ENCODE measurements at regions not wholly inside any gene's neighbourhood (a gene's known extent, or its start where the extent isn't known, plus 50 kb on each side); places are given as distances from the start of the nearest gene placed in this dataset.

GRCh38 chr2:144675731-144676130 is 155.8 kb upstream of the ZEB2 start:
- no peak for FAIRE-seq

- FAIRE-seq, result no peak
Measured at GRCh38 chr2:144675331-144675730, 155.4 kb upstream of the ZEB2 start.

GRCh38 chr2:144674071-144674470 is 154.2 kb upstream of the ZEB2 start:
- no peak for FAIRE-seq

- FAIRE-seq, result no peak
Measured at GRCh38 chr2:144673456-144673855, 153.5 kb upstream of the ZEB2 start.

- no peak for FAIRE-seq
Measured at GRCh38 chr2:144671695-144672455, 152.0 kb upstream of the ZEB2 start.

GRCh38 chr2:144670738-144671137 is 150.8 kb upstream of the ZEB2 start:
- no peak for FAIRE-seq

GRCh38 chr2:144670080-144670479 is 150.2 kb upstream of the ZEB2 start:
- FAIRE-seq, result no peak

GRCh38 chr2:144669196-144669987 is 149.5 kb upstream of the ZEB2 start:
- FAIRE-seq, result no peak

GRCh38 chr2:144668493-144669110 is 148.7 kb upstream of the ZEB2 start:
- FAIRE-seq, result no peak

GRCh38 chr2:144666032-144666431 is 146.1 kb upstream of the ZEB2 start:
- no peak for FAIRE-seq

- FAIRE-seq, result no peak
Measured at GRCh38 chr2:144663207-144663606, 143.3 kb upstream of the ZEB2 start.

- no peak for FAIRE-seq
Measured at GRCh38 chr2:144660518-144661316, 140.8 kb upstream of the ZEB2 start.

GRCh38 chr2:144659731-144660275 is 139.9 kb upstream of the ZEB2 start:
- no peak for FAIRE-seq

- FAIRE-seq, result no peak
Measured at GRCh38 chr2:144654523-144654922, 134.6 kb upstream of the ZEB2 start.

GRCh38 chr2:144650907-144651306 is 131.0 kb upstream of the ZEB2 start:
- FAIRE-seq, result no peak

GRCh38 chr2:144648837-144649465 is 129.0 kb upstream of the ZEB2 start:
- no peak for FAIRE-seq

GRCh38 chr2:144645083-144645778 is 125.3 kb upstream of the ZEB2 start:
- no peak for FAIRE-seq

GRCh38 chr2:144644549-144644948 is 124.6 kb upstream of the ZEB2 start:
- FAIRE-seq, result no peak

- FAIRE-seq, result no peak
Measured at GRCh38 chr2:144643537-144644336, 123.8 kb upstream of the ZEB2 start.

- FAIRE-seq, result no peak
Measured at GRCh38 chr2:144642856-144643255, 122.9 kb upstream of the ZEB2 start.

- no peak for FAIRE-seq
Measured at GRCh38 chr2:144642131-144642530, 122.2 kb upstream of the ZEB2 start.

All from TTC549 (cell line).